GOT3 (cell line): ENCODE measurements at regions not wholly inside any gene's neighbourhood (a gene's known extent, or its start where the extent isn't known, plus 50 kb on each side); places are given as distances from the start of the nearest gene placed in this dataset.

Source experiments
- DNase-seq: peaks from one replicate; lab custom pipeline; 2025; ENCODE audit warnings: mixed read lengths; lab: John Stamatoyannopoulos, UW

- no peak for DNase-seq
Observed at GRCh38 chr10:44028384-44029137, 356.3 kb downstream of the CXCL12 start.

GRCh38 chr10:44024356-44025116 lies 360.4 kb downstream of the CXCL12 start:
- DNase-seq: no peak

DNA sequence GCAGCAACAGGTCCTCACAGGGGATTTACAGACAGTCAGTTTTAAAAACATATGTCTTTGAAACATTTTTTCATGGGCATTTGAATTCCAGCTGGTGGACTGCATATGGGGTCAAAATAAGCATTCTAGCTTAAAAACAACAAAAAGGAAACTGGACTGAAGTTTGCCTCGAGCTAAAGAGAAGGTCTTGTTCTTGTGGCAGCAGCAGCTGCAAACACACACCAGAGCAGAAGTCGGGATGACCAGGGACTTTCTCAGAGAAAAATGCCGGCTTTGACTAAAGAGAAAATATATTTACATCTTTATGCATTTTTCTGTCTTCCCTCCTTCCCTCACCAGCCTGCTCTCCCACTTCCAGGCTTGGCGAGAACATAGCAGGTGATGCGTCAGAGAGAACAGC lies 361.4 kb downstream of the CXCL12 start:
- no peak for DNase-seq

DNA sequence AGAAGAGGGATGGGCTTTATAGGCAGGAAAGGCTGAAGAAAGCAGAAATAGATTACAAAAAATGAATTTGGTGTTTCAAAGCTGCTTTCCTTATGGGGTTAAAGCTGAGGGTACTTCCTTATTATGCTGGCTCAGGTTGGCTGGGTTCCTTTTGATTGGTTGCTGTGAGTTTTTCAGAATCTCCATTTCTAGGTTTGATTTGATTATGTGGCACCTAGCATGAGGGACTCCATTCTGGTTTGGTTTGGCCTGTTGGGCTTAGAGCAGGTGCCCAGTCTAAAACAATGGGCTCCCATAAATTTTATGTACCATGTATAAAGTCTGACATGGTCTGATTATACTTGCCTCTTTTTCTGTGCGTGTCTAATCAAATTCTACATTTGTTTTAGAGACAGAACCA lies 362.7 kb downstream of the CXCL12 start:
- no peak for DNase-seq

DNA sequence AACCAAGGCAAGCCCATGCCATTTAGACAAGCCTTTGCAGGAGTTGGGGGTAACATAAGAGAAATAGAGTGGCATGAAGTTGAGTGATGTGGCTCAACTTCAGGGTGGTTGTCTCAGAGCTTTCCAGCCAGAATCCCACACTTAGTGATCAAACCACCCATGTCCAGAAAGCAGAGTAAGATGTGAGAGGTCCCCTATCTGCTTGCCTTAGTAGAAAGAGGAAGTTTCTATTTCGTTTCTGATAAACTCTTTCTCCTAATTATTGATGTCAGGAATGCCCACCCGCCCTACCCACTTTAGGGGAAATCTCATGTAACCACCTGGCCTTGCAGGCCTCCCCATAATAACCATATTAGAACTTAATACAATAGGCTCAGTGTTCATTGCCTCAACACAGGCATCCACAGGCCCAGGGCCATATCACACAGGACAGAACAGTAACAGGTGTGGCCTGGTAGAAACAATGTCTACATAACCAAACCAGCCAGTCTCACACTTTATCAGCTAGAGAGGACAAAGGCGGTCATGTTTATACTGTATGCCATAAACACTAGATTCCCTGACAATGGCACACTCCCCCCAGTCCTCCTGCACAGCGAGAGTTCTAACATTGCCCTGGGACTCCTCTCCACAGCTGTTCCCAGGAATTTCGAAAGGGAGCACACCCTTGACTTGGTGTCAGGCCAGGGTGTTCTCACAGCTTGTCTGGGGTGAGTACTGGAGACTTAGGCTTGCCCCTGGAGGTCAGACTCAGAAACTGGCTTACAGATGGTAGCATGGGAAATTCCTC lies 364.4 kb downstream of the CXCL12 start:
- DNase-seq: no peak

- no peak for DNase-seq
Observed at GRCh38 chr10:44017483-44018145, 367.3 kb downstream of the CXCL12 start.

- DNase-seq: no peak
Observed at GRCh38 chr10:44016589-44017482, 368.1 kb downstream of the CXCL12 start.

- DNase-seq: no peak
Observed at GRCh38 chr10:44015702-44016500, 367.2 kb upstream of the ZNF32 start.

DNA sequence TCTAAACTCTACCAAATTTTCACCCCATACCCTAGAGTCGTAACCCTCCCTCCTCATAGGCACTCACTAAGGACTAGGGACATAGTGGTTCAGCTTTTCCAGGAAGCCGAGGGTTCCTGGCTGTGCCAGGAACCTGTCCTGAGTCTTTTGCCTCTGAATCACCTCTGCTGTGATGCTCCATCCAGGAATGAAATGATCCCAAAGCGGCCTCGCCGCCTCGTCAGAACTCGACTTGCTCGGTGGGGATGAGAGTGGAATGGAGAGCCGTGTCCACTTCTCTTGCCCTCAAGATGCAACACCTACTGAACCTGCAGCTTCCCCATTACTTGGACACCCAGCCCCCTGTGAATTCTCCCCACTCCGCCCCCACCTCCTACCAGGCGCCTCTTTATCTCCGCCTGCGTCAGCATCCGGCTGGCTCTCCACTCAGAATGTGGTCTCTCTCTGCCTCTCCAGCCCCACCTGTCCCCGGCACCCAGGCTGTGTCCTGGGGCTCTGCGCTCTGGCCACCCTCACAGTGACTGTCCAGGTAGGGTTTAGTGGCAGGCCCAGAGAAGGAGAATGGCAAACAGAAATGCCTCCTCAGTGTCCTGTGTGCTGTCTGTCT lies 366.1 kb upstream of the ZNF32 start:
- DNase-seq: no peak

DNA sequence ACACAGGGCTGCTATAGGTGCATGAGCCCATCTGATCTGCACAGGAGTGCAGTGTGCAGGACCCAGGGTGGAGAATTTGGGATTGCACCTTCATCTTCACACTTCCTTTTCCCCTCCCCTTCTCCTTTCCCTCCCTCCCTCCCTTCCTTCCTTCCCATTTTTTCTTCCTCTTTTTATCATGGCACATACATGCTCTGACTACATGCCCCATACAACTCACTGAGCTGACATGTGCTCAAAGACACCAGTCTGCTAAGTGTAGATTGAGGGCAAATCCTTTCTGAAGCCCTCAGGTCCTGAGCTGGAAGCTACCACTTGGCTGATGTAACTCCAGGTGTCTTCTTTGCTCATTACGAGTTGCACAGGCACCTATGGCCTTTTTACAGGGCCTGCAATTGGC lies 365.3 kb upstream of the ZNF32 start:
- no peak for DNase-seq

DNA sequence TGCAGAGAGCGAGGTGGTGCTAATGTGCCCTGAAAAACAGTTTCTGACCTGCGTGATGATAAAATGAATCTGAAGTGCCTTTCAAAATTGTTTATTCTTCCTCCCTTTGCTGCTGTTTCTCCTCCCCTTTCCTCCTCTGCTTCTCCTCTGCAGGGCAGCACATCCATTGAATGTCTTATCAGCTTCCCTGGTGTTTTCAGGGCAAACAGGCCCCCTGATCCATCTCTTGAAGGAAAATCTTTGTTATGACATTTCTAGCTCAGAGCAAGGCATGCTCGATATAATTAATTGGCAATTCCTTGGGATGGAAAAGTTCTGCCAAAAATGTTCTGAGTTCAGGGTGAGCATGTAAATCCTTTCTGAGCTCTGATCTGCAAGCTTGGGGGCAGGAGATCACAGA lies 364.2 kb upstream of the ZNF32 start:
- DNase-seq: no peak

GRCh38 chr10:44011603-44011981 lies 362.9 kb upstream of the ZNF32 start:
- DNase-seq: no peak

- no peak for DNase-seq
Observed at GRCh38 chr10:44010873-44011602, 362.4 kb upstream of the ZNF32 start.

GRCh38 chr10:44009891-44010632 lies 361.4 kb upstream of the ZNF32 start:
- DNase-seq: no peak

- DNase-seq: no peak
Observed at GRCh38 chr10:44008917-44009709, 360.4 kb upstream of the ZNF32 start.

DNA sequence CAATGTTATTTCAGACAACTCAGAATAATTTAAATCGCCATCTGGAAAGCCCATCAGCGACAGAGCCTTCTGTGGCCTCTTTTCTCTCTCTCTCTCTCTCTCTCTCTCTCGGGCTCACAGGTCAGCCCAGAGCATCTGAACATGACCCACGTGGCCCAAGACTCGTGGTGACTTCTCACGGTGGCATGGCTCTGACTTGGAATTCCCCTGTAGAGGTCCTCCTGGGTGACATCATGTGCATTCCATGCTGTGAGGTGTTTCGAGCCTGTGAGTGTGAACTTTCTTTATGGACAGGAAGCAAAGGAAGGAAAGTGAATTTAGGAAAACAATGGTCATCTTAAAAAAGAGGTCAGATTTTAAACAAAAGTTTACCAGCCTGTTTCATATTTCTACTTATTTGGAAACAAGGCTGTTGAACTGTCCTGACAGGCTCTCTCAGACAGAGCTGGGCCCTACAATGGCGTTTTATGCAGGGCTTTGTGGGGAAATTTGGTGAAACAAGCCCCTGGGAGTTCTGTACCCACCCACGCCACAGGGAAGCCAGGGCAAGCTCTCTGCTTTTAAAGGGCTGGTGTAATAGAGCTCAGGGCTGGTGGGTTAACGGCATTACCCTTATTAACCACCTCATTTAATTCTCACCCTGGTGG lies 359.7 kb upstream of the ZNF32 start:
- DNase-seq: no peak

- no peak for DNase-seq
Observed at GRCh38 chr10:44006771-44007170, 358.1 kb upstream of the ZNF32 start.
